ENCODE measurements at regions not wholly inside any gene's neighbourhood (a gene's known extent, or its start where the extent isn't known, plus 50 kb on each side); places are given as distances from the start of the nearest gene placed in this dataset.

DNA sequence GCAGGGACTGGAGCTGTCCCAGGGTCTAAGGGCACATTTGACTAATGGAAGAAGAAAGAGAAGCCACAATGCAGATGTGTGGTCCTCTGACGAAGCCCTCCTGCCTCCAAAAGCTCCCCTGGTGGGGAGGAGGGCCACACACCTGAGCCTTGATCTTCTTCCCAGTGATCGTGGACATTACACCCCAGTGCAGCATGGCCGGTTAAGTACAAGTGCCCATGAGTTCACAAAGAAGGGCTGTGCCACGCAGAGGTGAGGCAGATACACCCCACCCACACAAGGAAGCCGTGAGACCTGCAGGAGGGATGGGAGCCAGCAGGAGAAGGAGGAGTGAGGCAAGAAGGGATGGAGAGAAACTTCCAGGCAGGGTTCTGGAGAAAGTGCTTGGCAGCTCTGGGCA lies 199.0 kb upstream of the MVB12B start:
- no peak for DNase-seq

DNA sequence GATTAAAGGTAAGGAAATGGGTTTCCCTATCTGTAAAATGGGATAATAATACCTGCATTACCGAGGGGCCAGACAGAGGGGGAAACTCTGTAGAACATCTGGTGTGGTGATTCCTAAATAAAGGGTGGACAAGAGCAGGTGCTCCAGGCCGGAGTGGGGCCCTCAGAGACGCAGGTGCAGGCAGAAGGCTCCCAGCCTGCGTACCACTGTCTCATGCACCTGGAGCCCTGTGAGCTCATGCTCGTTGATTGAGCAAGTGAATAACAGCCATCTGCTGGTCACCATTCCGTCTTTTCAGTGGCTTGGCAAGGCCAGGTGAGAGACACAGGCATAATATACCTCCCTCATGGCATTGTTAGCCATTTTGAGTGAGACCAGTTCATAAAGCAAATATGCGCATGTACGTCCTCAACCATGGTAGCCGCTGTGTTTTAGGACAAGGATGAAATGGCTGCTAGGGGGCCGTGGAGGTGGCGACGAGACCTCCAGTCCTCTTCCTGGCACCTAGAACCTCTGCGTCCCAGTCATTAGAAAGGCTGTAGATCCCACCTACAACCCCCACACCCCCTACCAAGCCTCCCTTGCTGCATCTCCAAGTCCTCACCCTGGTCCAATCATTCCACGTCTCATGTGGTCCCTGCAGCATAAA lies 198.0 kb upstream of the MVB12B start:
- no peak for DNase-seq

DNA sequence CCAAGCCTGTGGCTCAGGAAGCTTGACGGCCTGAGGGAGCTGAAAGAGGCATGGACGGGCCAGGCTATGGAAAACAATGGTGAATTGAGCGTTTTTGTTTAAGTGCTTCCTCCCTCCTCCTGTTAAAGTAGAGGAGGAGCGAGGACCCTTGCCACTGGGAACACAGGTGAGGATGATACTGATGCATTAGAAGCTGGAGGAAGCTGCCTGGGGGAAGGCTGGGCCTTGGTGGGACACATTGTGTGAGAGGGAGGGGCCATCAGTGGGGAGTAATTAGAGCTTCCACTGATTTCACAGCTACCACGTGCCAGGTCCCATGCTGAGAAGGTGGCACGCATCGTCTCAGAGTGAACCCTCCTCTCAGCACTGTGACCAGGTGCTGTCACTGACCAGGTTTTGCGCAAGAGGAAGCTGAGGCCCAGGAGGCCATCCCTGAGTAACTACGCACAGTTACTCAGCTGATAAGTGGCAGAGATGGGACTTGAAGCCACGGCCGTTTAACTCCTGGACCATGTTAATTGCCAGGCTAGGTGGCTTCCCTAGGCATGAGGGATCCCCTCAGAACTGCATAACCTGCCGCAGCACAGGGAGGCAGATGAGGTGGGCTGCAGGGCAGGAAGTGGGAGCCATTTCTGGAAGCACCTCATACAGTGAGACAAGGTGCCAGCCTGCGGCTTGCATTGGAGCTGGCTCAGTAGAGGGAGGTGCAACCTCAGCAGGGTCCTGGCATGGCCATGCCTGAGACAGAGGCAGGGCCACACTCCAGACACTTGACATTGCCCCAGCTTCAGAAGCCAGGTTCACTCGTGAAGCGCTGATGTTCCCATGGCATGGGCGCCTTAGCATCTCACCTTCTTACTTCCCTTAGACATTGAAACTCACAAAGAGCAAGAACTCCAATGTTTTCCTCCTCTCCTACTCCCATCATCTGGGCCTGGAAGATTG lies 195.3 kb upstream of the MVB12B start:
- DNase-seq: no peak

DNA sequence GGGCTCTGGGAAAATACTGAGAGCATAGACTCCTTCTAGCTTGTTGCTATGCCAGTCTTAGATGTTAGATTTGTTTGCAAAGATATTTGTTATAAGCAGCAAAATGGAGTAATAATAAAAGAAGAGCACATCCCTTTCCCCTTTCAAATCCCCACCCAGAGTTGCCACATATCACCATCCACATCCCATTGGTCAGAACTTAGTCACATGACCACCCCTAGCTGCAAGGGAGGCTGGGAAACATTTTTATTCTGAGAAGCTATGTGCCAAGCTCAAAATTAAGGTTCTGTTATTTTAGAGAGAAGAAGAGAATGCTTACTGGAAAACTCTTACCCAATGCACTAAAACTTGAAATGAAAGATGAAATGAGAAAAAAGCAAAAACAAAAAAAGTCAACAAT lies 193.9 kb upstream of the MVB12B start:
- no peak for DNase-seq

- DNase-seq: no peak
These were observed 182.4 kb upstream of the MVB12B start for GRCh38 chr9:126144196-126144595.

DNA sequence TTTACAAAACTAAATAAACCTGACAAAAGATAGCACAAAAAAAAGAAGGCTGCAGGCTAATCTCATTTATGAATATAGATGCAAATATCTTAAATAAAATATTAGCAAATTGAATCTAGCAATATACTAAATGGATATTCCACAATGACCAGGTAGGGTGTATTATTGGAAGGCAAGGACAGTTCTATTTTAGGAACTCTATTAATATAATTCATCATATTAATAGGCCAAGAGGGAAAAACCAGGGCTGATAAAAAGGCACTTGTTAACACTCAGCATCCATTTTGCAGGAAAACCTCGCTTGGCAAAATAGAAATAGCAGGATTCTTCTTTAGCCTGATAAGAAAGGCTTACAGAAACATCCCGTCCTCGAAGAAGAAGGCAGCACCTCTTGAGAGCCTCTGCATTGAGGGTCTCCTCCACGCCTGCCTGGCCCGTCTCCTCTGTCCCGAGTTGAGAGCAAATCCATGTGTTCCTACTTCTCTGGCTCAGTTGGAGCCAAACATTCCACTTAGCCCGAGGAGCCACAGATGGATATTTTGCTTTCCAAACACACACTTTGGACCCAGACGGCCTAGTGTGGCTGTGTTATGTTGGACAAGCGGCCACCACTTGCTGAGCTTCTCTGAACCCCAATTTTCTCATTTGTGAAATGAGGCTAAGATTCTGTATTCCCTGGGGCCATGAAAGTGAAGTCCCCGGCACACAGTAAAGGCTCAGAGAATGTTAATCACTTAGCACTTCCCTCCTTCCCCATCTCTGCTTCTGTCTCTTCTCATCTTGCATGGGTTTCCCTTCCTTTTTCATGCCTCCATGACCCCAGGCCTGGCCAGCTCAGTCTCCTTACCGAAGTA lies 181.8 kb upstream of the MVB12B start:
- DNase-seq: peak; percentile 24

GRCh38 chr9:126145887-126146253 lies 180.8 kb upstream of the MVB12B start:
- no peak for DNase-seq

DNA sequence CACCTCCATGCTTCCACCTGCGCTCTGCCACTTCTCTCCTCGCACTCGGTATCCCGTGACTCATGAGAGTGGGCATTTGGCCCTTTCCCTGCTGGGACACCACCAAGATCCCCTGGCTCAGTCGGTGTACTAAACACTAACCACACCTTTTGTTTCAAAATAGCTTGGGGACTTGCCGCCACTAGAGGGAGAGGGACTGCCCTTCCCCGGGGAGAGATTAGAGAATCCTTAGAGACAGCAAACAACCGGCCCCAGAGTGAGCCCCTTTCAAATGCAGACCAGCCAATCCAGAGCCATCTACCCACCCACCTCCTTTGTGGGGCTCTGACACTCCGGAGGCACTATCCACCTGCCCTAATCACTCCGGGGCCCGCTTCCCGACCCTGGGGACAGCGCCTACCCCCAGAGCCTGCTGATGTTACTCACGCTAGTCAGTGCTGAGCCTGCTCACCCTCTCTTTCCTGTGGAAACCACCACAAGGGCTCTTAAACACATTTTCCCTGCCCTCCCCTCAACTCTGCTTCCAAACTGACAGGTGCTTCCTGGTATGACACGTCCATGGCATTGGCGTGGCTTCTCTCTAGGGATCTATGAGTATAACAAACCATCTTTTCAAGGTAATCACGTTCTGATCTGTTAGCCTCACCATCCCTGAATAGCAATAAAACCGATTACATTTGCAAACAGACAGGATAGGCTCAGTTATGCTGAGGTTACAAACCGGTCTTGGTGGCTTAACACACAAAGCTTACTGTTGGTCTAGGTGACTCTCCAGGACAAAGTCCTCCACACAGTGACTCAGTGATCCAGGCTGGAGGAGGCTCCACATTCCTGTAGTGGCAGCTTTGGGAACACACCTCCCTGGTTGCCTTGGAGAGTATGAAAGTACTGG lies 180.1 kb upstream of the MVB12B start:
- peak; percentile 62 for DNase-seq

- DNase-seq: peak; percentile 22
These were observed 179.3 kb upstream of the MVB12B start for GRCh38 chr9:126147186-126147935.

- peak; percentile 44 for DNase-seq
These were observed 178.4 kb upstream of the MVB12B start for GRCh38 chr9:126147936-126148870.

DNA sequence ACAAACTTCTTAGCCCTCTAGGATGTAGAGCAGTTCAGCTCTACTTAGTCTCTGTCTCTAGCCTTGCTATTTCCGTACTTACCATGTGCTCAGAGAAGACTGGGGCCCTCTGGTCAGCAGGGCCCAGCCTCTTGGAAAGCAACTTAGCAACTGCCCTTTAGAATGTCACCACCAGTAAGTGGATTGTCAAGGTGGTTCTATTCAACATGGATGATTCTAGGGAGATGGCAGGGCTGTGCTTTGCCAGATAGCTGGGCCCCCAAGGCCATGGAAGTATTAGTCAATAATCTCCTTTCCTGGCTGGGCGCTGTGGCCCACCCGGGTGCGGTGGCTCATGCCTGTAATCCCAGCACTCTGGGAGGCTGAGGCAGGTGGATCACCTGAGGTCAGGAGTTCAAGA lies 177.6 kb upstream of the MVB12B start:
- DNase-seq: peak; percentile 27

DNA sequence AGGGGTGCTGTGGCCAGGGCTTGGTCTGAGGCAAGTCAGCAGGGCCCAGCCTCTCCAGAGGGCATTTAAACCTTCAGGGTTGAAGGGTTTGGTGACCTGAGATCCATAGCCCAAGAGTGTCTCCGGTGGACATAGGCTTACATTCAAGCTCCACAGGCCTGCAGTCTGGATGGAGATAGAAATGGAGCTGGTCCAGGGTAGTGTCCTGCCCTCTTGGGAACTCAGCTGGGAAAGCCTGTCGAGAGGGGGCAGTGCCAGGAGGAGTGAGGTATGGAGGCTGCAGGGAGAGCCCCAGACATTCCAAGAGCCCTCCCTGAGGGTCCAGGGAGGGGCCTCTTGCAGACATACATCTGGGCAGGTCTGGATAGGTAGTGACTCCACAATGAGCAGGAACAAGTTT lies 177.0 kb upstream of the MVB12B start:
- DNase-seq: peak; percentile 38

DNA sequence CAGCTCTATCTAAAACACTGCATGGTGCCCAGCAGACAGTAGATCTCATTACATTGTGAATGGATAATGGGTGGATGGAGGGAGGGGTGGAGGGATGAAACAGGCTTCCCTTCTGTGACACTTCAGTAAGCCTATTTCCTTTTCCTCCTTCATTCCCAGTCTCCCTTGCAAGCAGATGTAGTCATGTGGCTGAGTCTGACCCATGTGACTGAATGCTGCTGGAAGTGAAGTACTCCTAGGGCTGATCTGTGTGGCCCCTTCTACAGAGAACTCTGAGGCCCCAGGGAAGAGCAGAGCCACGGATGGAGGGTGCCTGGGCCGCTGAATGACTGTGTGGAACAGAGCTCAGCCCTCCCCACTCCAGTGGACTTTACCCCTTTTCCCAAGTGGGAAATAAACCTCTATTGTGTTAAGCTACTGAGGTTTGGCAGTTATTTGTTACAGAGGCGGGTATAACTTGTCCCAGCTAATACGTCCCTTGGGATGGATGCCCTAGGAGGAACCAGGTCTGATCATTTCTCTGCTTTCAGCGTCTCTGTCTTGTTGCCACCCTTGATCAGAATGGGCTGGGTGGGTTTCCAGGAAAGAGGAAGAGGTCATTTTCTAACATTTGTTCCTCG lies 176.1 kb upstream of the MVB12B start:
- DNase-seq: peak; percentile 27

DNA sequence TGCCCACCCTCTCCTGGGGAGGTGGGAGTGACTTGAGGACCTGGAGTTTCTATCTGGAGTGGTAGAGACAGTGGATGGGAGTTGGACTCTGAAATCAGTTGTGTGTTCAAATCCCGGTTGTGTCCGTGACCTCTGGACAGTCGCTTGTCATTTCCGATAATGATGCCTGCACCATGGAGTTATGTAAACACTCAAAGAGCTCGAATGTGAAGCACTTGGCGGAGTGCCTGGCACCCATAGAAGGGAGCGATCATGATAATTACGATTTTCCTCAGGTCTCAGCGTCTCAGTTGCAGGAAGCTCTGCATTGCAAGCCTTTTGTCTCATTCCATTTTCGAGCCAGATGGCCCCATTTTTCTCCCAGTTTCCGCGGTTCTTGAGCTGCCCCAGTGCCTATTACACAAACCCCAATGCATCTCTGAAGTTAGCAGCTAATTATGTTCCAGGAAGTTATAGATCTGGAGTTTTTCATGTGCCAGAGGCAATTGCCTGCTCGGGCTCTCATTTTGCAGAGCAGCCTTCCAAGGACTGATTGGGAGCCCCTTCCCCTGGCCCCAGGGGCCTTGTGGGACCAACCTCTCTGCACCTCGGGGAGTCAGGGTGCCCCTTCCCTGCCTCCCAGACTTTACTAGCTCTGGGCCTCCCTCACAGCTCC lies 175.5 kb upstream of the MVB12B start:
- DNase-seq: peak; percentile 34

GRCh38 chr9:126151686-126152134 lies 174.9 kb upstream of the MVB12B start:
- peak; percentile 30 for DNase-seq

DNA sequence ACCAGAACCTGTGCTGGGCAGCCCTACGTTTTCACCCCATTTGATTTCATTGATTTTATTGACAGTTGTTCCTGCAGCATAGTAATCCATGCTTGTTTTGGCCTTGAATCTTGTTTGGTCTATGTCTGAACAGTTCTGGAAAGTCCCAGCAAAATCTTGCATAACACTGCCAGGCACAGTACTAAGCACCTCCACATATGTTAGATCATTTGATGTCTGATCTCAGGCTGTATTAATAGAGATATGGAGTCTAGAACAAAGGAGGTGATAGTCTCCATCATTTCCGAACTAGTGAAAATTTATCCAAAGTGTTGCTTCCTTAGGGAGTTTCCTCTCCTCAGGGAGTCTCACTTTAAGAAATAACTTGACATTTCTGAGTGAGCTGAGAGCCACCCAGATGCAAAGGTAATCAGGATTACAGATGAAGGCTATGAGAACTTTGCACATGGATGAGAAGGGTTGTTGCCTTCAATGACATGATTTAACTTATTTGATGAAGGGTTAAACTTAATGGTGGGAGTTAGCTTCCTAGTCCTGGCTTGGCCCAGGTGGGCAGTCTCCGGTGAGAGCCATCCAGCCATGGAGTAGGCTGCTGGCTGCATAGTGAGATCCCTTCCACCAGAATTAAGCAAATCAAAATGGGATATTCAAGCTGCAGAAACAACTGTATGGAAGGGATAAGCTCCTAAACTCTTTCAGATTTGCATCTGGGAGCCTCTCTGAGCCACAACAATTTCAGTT lies 173.8 kb upstream of the MVB12B start:
- no peak for DNase-seq

- DNase-seq: no peak
These were observed 173.2 kb upstream of the MVB12B start for GRCh38 chr9:126153382-126153781.

DNA sequence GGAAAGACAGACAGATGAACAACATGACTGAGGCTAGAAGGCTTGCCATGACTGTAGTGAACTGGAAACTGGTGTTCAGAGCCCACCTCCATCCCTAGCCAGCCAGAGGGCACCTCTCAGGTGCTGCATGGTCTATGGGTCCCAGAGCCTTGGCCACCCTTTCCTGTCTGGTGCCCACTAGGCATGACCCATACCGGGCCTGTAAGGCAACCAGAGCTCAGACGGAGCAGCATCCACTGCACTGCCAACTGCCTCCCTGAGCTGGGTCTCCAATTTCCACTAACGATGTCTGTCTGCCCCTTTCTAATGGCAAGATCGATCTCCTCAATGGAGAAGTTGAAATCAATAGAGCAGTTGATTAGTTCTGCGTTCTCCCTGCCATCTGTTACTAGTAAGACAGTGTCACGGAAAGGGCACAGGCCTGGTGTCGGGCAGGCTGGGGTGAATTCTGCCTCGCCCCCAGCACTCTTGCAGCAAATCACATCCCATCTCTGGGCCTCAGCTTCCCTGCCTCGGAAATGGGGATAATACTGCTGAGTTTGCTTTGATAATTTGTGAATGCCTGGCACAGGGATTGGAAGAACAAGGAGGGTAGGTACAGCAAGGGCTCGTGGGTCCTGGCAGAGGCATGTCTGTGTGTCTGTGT lies 172.3 kb upstream of the MVB12B start:
- no peak for DNase-seq
